ENCODE measurements at regions not wholly inside any gene's neighbourhood (a gene's known extent, or its start where the extent isn't known, plus 50 kb on each side); places are given as distances from the start of the nearest gene placed in this dataset.
"Not testable (repeated sequence)": the region's sequence is repeated elsewhere in the genome, so short reads cannot be mapped to it uniquely, and the experiment has no call there.

DNA sequence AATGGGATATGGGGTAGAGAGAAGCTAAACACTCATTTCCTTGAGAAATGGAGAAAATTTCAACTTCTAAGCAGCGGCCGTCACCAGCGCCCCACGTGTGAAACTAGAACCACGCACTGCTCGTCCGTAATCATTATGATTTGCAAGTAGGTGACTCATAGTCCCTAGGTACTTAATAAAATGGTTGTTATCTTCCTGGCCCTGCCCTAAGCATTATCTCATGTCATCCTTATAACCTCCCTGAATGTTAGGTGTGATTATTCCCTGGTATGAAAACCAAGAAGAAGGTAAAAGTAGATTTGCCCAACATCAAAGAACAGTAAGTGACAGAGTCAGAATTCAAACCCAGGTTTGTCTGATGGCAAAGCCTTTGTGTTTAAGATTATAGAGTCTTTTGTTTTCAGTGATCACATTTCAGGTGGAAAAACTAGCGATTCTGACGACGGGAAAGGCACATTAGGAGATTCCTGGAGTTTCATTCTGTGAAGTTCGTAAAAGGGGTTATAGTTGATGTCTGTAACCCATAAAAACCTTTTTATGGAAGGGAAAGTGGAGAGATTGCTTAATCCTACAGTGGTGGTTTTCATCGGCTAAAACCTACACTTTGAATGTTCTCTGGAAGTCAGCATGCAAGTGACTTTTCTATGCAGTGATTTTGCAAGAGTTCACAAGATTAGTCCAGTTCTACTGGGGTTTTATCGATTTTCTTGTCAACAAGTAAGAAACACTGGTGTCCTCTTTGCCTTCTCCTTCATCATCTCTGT lies 202.9 kb upstream of the WWC1 start:
- no peak for DNase-seq

DNA sequence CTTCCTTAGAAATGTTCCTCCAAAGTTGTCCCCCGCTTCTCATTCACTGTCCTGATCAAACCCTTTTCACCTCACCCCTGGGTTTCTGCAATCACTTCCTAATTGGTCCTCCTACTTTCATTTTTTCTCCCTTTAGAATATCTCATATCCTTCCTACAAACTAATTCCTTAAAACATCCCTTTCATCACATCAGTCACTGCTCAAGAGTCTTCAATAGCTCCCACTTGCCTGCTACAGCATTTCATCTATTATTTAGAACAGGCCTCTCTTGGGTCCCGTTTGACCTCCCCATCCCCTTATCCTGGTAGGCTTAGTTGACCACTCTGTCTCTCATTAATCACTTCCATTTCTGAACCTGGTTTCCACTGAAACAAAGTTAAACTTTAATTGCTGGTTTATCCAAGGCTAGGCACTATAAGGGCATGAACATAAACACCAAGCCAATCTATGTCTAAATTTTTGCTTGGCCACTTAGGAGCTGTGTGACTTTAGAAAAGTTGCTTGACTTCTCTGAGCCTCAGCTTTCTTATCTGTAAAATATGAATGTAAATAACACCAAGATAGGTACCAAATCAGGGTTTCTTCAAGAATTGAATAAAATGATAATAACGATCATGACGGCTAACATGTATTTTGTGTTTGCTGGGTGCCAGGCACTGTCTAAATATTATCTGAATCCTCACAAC lies 202.1 kb upstream of the WWC1 start:
- DNase-seq: no peak

DNA sequence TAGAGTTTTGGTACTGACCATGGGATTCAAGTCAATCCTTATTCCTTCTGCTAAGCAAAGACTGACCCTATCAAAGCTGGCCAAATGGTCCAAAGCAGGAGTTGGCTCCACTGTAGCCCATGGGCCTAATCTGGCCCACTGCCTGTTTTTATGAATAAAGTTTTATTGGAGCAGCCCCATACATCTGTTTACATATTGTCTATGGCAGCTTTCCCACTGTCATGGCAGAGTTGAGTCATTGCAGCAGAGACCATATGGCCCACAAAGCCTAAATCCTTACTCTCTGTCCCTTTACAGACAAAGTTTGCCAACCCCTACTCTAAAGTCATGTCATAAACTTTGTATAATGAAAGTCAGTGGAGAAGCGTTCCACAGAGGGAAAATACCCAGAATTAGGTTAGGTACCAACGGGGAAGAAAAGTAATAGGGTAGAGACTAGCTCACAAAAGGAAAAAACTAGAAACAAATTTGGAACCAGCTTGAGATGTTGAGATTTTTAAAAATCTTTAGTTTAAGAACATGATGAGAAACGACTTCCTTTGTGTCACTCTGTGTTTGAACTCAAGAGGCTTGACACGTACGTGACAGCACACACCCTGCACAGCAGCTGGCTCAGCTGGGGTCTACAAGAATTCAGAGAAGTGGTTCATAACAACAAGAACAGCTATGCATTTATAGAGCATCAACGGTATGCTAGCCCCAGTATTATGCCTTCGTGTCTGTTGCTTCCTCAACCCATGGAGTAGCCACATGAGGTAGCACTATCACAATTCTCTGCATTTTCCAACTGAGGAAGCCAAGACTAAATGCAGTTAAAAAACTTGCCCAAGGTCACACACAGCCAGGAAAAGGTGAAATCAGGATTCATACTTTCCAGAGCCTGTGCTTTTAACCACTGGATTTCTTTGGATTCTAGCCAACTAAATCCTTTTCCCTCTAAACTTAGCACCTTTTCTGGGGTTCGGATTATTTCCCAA lies 198.9 kb upstream of the WWC1 start:
- DNase-seq: no peak

DNA sequence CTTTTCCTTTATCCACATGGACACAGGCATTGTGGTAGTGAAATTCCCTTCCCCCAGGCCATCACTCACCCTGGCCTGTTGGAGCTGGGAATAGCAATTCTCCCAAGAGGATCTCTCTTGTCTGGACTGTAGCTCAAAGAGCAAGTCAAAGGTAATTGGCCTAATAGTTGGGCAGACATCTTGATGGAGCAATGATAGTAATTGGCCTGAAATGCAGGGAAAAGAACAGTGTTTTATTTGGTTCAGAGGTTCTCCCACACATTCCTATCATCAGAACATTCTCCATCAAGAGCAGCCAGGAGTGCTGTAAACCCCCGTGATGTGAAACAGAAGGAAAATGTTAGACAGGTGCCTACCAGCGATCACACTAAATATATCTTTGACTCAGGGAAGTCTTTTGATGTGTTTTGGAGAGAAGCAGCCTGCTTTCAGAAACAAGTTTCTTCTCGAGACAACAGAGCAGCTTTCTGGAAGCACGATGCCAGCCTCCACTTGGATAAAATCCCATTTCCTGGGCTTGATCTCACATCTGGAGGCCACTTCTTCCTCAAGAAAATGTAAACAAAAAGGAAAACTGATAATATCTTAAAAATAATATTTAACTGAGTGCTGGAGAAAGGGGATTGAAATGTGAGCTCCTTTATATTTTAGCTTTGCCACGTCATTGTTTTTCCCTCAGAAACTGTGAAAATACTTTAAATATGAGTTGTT lies 198.1 kb upstream of the WWC1 start:
- DNase-seq: no peak

DNA sequence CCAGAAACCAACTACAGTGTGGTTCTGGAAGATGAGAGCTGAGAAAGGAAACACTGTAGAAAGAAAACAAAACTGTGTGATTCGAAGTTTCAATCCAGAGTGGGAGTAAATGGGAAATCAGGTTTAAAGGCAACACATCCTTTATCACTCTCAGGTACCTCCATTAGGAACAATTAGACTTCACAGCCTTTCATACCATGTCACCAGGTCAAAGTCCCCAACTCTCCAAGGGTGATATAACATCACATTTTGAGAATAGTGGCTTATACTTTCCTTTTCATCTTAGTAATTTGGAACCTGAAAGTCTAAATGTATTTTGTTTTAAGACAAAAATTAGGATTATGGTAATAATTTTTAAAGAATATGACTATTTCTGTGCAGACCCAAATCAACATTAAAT lies 194.9 kb upstream of the WWC1 start:
- no peak for DNase-seq

DNA sequence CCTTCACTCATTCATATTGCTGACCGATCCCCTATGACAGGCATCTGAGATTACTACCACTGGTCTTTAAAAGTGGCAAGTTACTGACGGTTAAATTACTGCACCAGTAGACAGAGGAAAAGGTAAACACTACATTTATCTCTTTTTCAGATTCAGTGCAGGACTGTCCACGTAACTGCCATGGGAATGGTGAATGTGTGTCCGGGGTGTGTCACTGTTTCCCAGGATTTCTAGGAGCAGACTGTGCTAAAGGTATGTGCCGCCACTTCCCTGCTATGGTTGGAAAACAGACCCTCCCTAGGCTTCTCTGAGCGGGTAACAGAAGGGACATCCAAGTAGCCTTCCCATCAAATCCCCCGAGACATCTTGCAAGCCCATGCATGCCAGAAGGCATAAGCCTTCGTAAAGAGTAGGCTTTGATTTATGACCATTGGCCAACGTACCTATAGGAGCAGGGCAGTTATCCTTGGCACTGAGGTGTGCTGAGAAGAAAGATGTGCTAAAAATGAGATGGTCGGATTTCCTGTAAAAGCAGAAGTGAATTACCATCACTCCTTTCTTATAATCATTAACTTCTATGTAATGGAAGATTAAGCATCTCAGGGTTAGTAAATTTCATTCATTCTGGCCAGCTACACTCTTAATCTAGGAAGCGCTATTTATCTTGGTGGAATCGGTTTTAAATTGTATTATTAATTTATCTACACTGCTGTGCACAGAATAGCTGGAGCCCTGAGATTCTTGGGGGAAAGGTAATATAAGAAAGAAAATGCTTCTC lies 193.4 kb upstream of the WWC1 start:
- no peak for DNase-seq

DNA sequence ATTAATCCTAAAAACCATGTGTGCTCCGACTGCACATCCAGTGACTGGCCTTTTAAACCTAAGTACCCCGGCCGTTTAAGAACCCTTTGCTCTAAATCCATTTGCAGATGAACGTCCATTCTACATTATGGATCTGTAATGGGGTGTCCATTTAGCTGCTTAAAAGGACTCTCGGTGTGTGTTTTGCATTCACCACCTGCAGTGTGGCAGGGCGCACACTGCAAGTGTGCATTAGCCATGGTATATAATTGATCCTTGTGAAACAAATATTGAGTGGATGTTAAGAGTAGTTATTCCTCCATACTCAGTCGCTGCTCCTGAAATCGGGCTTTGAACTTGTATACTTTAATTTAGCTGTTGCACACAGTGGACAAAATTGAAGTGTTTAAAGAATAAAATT lies 190.1 kb upstream of the WWC1 start:
- DNase-seq: no peak

DNA sequence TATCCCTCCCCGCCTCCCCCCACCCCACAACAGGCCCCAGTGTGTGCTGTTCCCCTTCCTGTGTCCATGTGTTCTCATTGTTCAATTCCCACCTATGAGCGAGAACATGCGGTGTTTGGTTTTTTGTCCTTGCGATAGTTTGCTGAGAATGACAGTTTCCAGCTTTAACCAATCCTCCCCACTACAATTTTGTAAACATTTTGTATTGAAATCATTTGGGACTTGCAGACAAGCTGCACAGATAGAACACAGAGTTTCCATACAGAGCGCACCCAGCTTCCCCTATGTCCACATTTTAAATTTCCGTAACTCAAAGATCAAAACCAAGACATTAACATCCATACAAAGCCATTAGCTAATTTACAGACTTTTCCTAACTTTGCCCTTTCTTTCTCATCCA lies 188.4 kb upstream of the WWC1 start:
- not testable (repeated sequence) for DNase-seq

DNA sequence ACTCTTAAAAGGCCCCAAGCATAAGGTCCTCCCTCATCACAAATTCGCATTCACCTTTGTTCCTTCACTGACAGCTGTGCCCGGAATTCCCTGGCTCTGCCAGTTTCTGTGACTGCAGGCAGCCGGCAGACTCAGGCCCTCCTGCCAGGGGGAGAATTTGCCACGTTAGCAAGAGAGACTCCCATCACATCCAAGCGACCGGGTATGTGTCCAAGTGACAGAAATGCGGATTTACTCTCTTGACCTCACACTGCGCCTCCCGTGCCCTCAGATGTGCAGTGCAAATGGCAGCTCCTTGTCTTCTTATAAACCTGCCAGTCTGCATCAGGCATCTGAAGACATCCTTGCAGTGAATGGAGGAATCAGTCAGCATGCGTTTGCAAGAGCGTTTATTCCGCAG lies 187.1 kb upstream of the WWC1 start:
- no peak for DNase-seq

DNA sequence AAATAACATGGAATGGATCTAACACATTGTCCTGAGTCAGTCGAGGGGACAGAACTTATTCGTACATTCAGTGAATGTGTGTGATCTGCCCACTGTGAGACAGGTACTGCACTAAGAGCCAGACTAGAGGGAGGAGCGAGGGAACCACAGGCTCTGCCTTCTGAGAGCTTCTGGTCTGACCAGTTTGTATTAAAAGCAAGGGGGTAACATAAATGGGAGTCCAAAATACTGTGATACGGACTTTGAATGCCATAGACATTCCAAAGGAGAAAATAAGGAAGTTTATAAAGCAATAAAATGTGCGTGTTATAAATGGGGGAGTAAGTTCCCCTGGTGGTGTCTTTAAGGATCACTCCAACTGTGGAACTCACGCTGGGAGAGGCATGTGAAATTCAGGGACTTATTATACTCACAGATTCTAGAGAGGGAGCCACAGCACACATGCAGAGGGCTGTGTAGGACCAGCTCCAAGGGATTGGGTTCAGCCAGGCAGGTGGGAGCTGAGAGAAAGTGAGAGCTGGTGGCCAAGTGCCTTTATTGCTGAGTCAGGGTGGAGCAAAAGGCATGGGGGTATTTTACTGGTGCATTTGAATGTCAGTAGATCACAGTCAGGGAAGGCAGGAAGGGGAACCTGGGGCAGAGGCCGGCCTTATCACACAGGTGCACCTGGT lies 186.5 kb upstream of the WWC1 start:
- no peak for DNase-seq

DNA sequence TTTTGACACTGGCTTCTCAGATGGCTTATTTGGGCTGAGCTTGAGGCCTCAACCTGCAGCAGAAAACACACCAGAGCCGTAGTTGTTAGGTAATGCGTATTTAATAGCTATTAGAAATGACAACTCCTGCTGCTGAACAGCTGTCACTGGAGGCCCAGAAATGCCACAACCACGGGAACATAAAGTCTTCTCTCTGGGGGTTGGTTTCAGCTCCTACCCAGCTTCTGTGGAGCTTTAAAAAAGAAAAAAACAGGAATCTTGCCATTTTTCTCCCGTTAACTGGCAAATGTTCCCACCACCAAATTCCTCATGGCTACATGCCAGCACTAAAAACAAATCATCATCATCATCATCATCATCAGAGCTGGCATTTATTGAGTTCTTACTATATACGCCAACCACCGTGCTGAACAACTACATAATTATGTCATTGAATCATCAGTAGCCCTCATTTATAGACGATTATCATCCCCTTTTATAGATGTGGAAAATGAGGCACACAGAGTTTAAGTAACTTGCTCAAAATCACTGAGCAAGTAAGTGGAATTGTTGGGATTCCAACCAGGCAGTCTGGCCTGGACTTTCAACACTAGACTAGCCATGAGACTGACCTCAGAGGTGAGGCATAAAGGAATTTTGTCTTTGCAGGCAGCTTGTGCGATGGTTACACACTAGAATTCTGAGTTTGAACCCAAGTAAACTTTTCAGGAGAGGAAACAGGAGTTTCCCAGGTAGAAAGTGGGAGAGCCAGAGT lies 185.3 kb upstream of the WWC1 start:
- no peak for DNase-seq

DNA sequence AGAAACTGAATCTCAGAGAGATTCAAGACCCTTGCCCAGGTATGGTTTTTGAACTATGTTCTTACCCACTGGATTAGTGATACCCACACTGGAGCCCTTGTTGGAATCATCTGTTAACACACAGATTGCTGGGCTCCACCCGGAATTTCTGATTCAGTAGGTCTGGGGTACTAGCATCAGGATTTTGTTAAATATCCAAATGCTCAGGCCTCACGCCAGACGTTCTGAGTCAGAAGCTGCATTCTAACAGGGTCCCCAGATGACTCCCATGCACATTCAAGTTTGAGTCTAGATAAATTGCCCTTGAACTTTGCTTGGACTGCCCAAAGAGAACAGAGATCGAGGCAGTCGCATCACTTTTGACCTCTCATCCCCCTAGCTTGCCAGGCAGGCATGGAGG lies 182.0 kb upstream of the WWC1 start:
- no peak for DNase-seq

DNA sequence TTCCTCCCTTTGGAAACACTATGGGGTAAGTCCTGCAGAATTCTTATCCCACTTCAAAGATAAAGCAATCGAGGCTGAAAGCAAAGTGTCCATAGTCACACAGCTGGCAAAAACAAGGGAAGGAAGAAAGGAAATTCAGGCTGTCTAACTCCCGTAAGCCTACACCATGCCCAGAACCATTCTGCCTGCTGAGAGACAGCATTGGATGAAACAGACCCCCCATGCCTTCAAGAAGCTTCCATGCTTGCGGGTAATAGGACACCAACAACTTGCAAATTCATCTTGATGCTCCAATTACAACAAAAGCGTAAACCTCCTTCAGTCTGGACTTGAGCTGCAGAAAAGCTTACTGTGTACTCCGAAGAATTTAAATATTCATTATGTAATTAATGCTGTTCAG lies 181.1 kb upstream of the WWC1 start:
- DNase-seq: no peak

DNA sequence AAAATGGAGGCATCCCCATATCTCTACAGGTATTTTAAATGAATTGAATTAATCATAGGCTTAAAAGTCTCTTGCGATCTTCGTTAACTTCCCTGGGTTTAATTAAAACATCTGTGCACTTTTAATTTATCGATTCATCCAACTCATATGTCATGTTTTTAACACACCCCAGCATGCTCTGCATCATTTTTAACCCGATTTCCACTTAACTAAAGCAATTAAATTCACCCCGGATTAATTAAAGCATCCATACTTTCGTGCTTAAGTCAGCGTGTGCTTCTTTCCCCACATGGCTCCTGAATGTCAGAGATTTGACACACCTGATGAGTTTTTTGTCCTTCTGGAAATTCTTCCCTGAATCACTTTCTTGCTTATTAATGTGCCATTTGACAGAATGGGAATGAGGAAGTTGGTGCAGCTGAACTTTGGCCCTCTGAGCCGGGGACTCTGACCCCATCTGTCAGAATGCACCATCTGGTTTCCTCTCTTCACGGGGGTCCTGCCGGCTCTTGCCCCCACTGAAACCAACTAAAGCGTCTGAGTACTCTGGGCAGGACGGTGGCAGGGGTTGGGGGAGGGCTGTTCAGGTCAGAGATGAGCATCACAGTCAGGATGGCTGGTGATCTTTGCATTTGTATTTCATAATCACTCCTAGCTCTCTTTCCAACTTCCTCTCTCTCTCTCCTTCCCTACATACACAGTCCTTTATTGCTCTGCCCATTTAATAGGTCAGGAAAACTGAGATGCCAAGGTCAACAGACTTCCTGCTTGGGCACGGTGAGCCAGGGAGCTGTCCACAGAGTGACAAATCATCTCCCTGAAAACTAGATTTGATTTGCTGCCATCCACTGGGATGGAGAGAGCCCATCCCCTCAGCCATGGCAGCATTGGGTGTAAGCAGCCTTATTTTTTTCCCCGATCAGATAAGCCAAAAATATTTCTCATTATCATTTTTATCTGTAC lies 180.3 kb upstream of the WWC1 start:
- DNase-seq: no peak

DNA sequence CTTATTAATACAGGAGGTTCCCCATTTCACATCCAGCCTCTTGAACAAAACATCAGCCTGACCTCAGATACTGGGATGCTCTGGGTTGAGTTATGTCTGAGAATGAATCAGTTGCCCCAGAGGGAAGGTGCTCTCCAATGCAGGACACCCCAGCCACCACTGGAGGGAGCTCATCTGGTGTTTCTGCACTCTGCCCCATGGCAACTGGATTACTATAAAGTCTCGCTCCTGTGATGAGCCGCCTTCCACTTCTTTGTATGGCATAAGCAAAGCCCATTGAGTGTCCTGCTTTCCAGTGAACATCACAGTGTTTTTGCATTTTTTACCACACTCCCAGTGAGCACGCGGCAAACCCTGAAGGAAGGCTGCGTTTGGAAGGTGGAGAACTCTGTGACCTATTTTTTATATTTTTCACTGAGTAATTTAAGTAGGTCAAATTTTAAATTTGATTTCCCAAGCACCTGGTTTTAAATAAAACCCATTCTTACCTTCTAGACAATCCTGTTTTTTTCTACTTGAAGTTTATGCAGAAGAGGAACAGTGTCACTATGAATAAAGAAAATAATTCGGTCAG lies 176.9 kb upstream of the WWC1 start:
- peak; percentile 54 for DNase-seq

DNA sequence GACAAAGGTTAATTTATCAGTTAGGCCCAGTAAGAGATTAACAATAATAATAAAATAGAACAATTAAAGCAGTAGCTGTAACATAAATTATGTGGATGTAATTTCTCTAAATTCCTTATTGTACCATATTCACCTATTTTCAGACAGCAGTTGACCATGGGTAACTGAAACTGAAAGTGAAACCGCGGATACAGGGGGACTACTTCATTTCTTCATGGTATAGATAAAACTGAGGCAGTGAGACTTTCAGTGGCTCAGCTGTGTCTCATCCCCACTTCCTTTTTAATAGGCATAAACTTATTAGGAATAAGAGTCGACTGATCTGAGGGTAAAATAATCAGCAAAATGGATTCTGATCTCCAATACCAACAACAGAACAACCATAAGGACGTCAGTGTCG lies 174.0 kb upstream of the WWC1 start:
- DNase-seq: no peak

DNA sequence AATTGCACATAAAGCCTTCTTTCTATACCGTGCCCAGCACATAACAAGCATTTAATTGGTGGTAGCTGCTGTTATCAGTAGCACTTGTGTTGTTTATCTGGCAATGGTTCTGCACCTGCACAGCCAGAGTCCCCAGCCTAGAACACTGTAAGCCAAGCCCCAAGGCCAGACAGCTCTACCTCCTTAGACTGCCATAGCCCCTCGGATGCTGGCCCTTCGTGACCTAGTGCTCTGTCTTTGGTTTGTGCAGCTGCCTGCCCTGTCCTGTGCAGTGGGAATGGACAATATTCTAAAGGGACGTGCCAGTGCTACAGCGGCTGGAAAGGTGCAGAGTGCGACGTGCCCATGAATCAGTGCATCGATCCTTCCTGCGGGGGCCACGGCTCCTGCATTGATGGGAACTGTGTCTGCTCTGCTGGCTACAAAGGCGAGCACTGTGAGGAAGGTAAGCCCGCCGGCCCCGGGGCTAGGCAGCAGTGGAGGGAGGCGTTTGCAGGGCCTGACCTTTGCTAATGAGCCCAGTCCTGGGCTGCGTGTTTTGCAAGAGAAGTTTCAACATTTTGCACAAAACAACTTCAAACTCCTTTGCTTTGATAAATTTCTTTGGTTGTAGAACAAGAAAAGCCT lies 173.3 kb upstream of the WWC1 start:
- DNase-seq: no peak

DNA sequence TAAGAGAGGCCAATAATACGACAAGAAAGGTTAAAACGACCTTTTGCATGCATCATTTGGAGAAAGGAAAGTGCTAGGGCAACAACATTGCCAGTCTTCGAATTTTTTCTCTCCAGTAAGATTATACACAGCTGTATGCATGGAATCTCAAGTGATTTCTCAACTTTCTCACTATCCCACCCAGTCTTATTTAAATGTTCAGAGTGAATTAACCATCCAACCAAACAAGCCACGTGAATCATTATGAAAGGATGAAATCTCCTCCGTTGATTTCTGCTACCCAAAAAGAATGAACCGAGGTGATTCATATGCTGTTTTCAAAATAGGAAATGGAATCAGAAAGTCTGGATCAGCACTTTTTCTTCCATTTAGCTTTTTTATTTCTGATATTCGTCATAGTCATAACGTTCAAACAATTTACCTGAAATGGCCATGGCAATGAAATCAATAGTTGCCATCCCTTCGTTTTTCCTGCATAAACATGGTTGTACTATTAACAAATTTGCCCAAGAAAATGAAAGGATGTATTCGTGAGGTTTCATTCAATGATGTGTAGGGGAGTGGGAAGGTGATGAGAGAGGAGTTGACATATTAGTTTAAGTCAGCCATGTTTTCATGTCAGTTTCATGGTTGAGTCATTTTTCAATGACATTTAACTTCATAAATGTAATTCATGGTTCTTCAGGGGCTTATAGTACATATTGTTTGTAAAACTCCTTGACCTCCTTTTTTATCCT lies 170.9 kb upstream of the WWC1 start:
- DNase-seq: no peak
